HG02970 (cell line): ENCODE measurements at regions not wholly inside any gene's neighbourhood (a gene's known extent, or its start where the extent isn't known, plus 50 kb on each side); places are given as distances from the start of the nearest gene placed in this dataset.

Source experiments
- ATAC-seq: cut with Tn5 transposase; IDR thresholded peaks from one replicate; pipeline ENCODE4 v1.9.1; 2021; ENCODE audit warnings: mild to moderate bottlenecking, moderate library complexity, moderate number of reproducible peaks; ENCODE audit not compliant: unreplicated experiment, low FRiP score

DNA sequence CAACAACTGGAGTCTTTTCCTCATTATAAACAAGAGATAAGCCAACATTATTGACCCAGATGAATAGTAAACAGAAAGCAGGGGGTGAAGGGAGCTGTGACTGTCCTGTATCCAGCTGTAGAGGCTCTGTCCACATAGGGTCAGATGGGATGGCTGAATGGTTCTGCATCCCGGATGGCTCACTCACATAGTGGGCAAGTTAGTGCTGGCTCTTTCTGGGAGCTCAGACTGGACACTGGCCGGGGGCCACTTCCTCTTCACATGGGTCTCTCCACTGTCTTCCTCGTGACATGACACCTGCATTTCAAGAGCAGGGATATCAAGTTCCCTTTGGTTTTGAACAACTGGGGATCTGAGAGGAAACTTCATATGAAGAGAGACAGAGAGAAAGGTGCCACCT is 969.6 kb upstream of the TMEM132C start:
- ATAC-seq = no peak

GRCh38 chr12:127300075-127300474 is 966.9 kb upstream of the TMEM132C start:
- no peak for ATAC-seq

DNA sequence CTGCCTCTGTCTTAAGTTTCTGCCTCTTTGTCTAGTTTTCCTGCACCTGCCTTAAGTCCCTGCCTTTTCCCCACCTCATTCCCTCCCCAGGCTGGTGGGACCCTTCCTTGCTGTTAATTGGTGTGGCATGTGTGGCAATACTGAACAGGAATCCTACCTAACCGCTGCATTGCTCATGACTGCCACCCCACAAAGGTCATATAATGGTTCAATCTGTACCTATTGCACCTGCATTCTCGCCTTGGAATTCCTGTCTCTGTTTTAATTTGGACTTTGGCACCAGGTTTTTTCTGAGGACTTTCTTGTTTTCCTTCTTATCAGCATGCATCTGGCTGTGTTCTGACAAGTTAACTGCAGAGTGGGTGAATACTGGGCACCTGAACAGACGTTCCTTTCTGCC is 966.2 kb upstream of the TMEM132C start:
- no peak for ATAC-seq

DNA sequence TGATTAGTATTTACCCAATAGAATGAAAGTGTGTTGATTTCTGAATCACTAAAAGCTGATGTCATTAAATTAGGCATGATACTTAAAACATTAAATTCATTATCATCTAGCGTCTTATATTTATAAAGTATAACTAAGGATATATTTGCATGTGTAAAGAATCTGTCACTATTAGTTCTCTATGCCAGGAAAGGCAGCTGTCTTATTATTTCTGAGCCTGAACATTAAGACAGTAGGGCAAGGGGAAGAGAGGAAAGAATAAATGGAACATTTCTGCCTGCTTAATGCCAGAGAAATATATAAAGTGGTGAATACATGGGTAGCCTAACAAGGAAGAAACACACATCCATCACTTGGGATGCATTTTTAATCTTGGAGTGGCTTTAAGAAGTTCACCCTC is 965.1 kb upstream of the TMEM132C start:
- ATAC-seq = no peak

DNA sequence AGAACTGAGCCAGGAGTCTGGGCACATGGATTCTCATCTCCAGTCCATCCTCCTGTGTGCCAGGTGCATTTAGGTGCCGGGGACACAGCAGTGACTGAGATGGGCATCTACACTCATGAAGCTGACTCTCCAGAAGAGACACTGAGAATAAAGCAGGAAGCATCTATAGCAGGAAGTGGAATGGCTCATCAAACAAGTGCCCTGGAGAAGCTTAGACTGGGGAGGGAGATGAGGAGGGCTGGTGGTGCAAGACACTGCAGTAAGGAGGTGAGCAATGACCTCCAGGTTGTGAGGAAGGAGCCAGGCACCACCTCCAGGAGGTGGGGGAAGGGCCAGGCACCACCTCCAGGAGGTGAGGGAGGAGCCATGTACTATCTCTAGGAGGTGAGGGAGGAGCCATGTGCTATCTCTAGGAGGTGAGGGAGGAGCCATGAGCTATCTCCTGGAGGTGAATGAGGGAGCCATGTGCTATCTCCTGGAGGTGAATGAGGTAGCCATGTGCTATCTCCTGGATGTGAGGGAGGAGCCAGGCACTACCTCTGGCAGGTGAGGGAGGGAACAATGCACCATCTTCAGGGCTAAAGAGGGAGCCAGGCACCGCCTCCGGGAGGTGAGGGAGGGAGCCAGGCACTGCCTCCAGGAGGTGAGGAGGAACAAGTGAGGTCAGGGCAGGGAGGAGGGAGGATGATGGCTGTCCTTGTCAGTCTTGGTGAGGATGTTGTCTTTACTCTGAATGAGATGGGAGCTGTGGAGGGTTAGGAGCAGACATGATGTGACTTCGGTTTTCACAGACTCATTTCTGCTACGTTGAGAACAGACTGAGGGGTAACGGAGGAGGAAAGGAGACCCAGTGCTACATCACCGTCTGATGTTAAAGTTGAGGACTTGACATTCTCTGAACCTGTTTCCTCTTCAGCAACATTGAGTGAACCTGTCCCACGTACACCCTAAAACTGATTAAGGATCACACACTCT is 961.9 kb upstream of the TMEM132C start:
- no peak for ATAC-seq

- no peak for ATAC-seq
These were observed 960.3 kb upstream of the TMEM132C start for GRCh38 chr12:127306604-127307215.

DNA sequence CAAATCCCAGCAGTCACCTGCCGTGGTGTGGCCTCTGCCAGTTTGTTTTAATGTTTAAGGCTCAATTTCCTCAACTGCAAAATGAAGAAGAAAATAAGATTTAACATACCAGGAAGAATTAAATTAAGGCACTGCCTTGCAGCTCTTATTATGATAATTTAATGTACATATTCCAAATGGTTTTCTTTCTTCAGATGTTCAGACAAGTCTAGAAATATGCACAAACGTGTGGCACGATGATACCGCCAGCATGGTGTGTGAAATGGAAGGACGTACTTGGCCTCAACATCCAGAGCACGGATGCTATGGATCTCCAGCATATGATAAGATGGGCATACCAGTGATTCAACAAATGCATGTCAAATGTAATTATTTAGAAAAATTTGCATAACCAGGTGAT is 959.4 kb upstream of the TMEM132C start:
- ATAC-seq = no peak

GRCh38 chr12:127308148-127308547 is 958.8 kb upstream of the TMEM132C start:
- ATAC-seq = no peak

- ATAC-seq = no peak
These were observed 956.4 kb upstream of the TMEM132C start for GRCh38 chr12:127310548-127310947.

DNA sequence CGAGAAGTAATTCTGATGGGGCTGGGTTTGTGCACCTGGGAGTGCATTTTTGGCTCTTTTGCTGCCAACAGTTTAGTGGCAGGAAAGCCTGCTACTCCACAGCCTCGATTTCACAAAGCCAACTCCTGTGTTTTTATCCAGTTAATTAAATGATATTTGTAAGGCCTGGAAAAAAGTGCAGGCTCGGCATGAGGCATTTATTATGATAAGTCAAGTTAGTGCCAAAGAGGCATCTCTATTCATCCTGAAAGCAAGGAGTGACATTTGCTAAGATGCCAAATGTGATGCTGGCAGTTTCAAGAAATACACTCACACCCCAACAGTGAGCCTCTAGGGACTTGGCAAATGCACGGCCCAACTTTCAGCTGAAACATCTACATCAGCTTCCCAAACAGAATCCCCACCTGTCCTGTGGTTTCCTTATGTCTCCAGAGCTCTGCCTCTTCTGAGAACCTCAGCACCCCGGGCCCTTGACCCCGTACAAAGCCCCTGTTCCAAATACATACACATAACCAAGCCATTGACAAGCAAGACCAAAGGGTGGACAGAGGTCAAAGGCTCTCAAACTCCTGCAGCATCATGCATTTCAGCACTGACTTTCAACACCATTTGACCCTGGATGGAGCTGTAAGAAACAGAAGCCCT is 955.1 kb upstream of the TMEM132C start:
- no peak for ATAC-seq

- no peak for ATAC-seq
These were observed 942.3 kb upstream of the TMEM132C start for GRCh38 chr12:127324681-127325080.

GRCh38 chr12:127327986-127328385 is 939.0 kb upstream of the TMEM132C start:
- no peak for ATAC-seq

DNA sequence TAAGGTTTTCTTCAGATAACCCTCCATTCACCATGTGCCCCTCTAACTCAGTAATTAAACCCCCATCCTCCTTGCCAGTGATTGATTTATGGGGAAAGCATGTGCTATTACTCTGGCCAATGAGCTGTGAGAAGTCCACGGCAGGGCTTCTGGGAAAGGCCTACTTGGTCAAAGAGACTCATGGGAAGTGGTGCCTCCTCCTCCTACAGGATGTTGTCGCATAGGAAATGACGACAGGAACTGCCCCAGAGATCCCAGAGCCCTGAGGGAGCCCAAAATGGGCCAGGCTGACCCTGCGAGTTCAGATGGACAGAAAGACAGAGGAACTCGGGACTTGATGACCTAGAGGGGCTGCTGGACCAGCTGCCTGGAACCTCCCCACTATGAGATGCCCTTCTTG is 938.1 kb upstream of the TMEM132C start:
- ATAC-seq = no peak

GRCh38 chr12:127334365-127334764 is 932.6 kb upstream of the TMEM132C start:
- no peak for ATAC-seq

- no peak for ATAC-seq
These were observed 931.9 kb upstream of the TMEM132C start for GRCh38 chr12:127334912-127335644.

DNA sequence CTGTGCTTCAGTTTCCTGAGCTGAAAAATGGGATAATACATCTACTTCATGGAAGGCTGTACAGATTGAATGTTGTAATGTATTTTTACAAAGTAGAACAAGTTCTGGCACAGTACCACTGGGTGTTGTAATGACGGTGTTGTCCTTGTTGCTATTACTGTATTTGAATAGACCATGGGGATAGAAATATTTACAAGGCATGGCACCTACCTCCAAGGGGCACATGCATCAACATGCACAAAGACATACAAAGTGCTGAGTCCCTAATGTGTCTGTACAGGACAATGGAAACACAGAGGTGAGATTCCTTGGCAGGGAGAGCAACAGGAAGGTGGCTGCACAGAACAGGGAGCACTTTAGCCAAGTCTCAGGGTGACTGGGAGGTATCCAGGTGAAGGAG is 930.6 kb upstream of the TMEM132C start:
- no peak for ATAC-seq

DNA sequence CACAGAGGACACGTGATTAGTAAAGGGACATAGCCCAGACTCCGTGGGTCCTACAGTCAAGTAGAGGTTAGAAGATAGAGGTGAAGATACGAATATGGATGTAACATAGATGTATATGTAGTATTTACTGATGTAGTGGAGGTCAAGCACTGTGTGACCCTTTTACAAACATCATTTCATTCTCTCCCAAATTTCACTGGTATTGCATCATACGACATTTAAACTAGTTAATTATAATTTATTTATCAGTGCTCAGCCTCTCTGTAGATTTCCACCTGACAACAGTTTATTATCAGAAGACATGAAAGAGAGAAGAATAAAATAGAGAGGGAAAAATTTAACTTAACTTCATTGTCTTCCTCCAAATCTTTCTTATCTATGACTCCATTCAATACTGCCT is 927.9 kb upstream of the TMEM132C start:
- ATAC-seq = no peak

DNA sequence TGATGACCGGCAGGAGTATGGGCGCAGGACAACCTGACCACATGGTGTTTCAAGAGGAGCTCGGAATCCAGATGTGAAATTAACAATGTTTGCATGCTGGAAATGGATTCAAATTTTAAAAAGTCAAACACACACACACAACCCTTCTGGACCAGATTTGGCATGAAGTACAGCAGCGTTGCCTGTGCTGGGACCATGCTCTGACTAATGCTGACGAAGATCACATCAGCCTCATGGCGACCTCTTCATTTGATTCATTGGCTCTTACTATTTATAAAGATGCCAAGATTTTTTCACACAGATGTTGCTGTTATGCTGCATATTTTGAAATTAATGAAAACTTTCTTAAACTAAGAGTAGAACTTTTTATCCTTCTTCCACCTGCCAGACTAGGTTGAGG is 926.6 kb upstream of the TMEM132C start:
- no peak for ATAC-seq

- ATAC-seq = no peak
These were observed 924.1 kb upstream of the TMEM132C start for GRCh38 chr12:127342861-127343260.

GRCh38 chr12:127343940-127344339 is 923.0 kb upstream of the TMEM132C start:
- ATAC-seq = no peak
